Astrocyte of the cerebellum (primary cell): ENCODE measurements at regions not wholly inside any gene's neighbourhood (a gene's known extent, or its start where the extent isn't known, plus 50 kb on each side); places are given as distances from the start of the nearest gene placed in this dataset.

ENCODE experiments used
- DNase-seq: peaks from one replicate; pipeline ENCODE4 v3.0.0-alpha.2; 2011; ENCODE audit warnings: low read depth
- H3K4me3 ChIP-seq: 2 replicates; pipeline ENCODE4 v1.5.1; 2011; ENCODE audit warnings: mild to moderate bottlenecking, low read depth, low read length, moderate library complexity
- in situ Hi-C: cut with HindIII; loops from 2 replicates; pipeline ENCODE4 v1.10.0; 2017; ENCODE audit warnings: low sequenced_read_pairs
- TF ChIP-seq, protein P1 (sequence below): IDR thresholded peaks from 2 replicates; pipeline ENCODE4 v1.5.1; 2012; ENCODE audit warnings: low read length, low read depth, moderate library complexity, mild to moderate bottlenecking; ENCODE audit errors: missing control alignments

DNA sequence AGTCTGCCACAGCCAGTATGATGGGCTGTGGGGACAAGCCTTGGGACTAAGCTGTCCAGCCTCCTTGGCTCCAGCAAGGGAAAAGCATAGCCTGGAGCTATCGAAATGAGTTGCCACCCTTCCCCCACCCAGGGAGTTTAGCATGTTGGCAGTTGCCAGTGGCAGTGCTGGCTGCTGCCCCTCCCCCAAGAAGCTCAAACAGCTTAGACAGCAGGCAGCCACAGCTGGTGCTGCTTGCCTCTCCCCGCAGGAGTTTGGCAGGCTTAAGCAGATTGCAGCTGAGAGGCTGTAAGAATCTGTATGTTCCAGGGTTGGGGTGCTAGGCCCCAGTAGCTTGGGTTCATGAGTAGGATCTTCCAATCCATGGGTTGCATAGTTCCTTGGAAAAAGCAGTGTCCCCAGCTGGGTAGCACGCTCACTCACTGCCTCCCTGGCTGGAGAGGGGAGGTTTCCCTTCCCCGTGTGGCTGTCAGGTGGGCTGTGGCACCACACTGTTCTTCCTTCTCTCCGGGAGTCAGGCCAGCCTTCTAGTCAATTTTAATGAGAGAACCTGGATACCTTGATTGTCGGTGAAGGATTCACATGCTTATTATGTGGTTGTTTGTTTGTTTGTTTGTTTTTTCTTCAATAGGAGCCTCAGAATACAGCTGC lies 506.1 kb downstream of the CDH11 start:
- no peak for DNase-seq

DNA sequence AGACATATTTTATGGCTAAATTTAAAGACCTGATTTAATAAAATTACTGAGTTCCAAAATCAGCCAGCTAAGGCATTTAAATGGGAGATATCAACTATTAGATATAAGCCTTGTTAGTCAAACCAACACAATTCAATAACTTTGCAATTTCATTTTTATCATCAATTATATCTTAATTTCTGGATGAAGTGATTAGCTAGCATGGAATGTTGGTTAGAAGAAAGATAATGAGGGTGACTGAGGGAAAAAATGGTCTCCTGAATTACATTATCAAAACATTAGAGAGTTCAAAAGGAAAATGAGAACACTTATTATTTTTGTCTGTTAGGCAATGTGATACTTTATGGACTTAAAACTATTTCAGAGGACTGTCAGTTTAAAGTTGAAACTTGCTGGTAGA lies 525.7 kb downstream of the CDH11 start:
- in situ Hi-C loops: no loop called here
- DNase-seq: no peak
- H3K4me3 ChIP-seq: no peak overlapping the region
- TF ChIP-seq, protein P1, sequence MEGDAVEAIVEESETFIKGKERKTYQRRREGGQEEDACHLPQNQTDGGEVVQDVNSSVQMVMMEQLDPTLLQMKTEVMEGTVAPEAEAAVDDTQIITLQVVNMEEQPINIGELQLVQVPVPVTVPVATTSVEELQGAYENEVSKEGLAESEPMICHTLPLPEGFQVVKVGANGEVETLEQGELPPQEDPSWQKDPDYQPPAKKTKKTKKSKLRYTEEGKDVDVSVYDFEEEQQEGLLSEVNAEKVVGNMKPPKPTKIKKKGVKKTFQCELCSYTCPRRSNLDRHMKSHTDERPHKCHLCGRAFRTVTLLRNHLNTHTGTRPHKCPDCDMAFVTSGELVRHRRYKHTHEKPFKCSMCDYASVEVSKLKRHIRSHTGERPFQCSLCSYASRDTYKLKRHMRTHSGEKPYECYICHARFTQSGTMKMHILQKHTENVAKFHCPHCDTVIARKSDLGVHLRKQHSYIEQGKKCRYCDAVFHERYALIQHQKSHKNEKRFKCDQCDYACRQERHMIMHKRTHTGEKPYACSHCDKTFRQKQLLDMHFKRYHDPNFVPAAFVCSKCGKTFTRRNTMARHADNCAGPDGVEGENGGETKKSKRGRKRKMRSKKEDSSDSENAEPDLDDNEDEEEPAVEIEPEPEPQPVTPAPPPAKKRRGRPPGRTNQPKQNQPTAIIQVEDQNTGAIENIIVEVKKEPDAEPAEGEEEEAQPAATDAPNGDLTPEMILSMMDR: no peak

More for the DNA sequence above, 506.1 kb downstream of the CDH11 start:
- no peak overlapping the region for H3K4me3 ChIP-seq
- TF ChIP-seq, protein P1: no peak
- in situ Hi-C loops: no loop called here

DNA sequence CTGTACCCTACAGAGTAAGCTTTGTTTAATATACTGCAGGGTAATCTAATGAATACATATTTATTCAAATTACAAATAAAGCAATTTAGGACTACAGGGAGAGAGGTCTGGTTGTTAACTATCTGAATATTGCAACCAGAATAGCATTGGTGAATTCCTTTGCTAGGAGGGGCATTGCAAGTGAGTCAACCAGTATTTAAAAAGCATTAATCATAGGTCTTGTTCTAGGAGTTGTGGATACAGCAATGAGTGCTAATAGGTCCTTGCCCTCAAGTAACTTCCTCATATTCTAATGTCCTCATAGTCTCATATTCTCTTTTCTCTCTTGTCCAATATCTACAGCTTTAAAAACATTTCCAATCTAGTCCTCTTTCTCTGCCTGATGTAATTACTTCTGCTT lies 531.4 kb downstream of the CDH11 start:
- no peak for DNase-seq
- TF ChIP-seq, protein P1: no peak
- H3K4me3 ChIP-seq: no peak overlapping the region
- in situ Hi-C loops: no loop called here

DNA sequence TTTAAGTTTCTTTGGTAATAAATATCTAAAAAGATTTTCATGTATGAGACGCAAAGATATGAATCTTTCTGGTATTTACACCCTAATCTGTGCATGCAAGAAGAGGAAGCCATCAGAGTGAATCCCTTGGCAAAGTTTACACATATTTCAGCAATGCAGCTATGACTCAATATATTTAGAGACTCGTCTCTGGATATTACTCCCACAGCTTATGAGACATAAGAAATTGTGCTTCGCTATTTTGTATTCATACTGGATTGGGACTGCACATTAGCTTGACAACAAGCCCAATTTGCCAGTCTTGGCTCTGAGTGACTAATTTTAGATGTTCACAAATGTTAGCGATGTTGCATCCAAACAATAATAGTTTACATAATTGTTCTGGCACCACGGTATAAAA lies 532.0 kb downstream of the CDH11 start:
- H3K4me3 ChIP-seq: no peak overlapping the region
- TF ChIP-seq, protein P1: no peak
- in situ Hi-C loops: no loop called here
- no peak for DNase-seq

DNA sequence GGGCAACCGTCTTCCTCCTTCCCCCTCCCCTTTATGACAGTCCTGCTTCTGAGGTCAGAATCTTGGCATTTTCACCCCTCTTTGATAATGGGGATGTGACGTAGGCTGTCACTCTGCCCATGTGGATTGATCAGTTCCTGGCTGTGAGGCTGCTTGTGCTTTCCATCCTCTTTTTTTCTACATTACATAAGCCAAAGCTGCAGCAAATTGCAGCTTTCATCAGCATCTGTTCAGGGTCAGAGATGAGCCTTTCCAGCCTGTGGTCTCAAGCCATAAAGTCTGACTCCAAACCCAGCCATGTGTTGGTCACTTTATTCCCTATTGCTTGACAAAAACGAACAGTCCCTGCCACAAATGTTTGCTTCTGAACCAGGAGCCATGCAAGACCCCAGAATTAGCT lies 535.1 kb downstream of the CDH11 start:
- TF ChIP-seq, protein P1: no peak

DNA sequence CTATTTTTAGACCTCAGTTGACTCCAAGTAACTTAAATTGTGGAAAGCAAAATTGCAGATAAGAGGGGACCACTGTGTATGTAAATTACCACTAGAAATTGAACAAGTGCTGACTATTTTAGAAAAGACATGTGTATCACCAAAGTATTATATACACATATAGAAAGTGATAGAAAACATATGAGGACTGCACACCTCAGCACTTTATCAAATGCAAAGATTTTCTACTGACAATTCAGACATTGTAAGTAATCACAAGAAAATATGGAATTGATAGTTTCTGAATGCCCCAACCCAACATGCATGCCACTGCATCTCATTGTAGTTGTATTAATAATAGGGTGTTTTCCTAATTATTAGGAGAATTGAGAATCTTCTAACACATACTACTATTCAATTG lies 536.5 kb downstream of the CDH11 start:
- TF ChIP-seq, protein P1: no peak
- no peak overlapping the region for H3K4me3 ChIP-seq
- DNase-seq: no peak
- in situ Hi-C loops: no loop called here

More for the DNA sequence above, 535.1 kb downstream of the CDH11 start:
- in situ Hi-C loops: no loop called here
- H3K4me3 ChIP-seq: no peak overlapping the region
- DNase-seq: no peak
